Neuronal stem cell (in vitro differentiated cells): ENCODE measurements at regions not wholly inside any gene's neighbourhood (a gene's known extent, or its start where the extent isn't known, plus 50 kb on each side); places are given as distances from the start of the nearest gene placed in this dataset.

Experiments used
- DNase-seq: peaks from one replicate; pipeline ENCODE4 v3.0.0-alpha.2; 2013; ENCODE audit warnings: low spot score
- H2AFZ ChIP-seq: one replicate; pipeline ENCODE4 v1.6.1; 2013; ENCODE audit warnings: mild to moderate bottlenecking, low read length, inconsistent platforms
- H2AK5ac ChIP-seq: 2 replicates; pipeline ENCODE4 v1.6.1; 2013; ENCODE audit warnings: low read depth, mild to moderate bottlenecking, inconsistent platforms, low read length, moderate library complexity, mixed read lengths
- H2BK120ac ChIP-seq: 2 replicates; pipeline ENCODE4 v1.6.1; 2013; ENCODE audit warnings: low read depth, mild to moderate bottlenecking, inconsistent platforms, low read length, moderate library complexity, mixed read lengths
- H2BK12ac ChIP-seq: one replicate; pipeline ENCODE4 v1.6.1; 2013; ENCODE audit warnings: low read length, inconsistent platforms
- H2BK15ac ChIP-seq: 2 replicates; pipeline ENCODE4 v1.6.1; 2013; ENCODE audit warnings: mild to moderate bottlenecking, low read length, inconsistent platforms, mixed read lengths
- H2BK5ac ChIP-seq: one replicate; pipeline ENCODE4 v1.6.1; 2013; ENCODE audit warnings: inconsistent platforms, mild to moderate bottlenecking, low read length, moderate library complexity
- H3K14ac ChIP-seq: one replicate; pipeline ENCODE4 v1.6.1; 2013; ENCODE audit warnings: low read length, inconsistent platforms
- H3K18ac ChIP-seq: 2 replicates; pipeline ENCODE4 v1.6.1; 2013; ENCODE audit warnings: low read length, inconsistent platforms
- H3K23ac ChIP-seq: 2 replicates; pipeline ENCODE4 v1.6.1; 2013; ENCODE audit warnings: low read depth, mild to moderate bottlenecking, mixed read lengths, low read length, inconsistent platforms; ENCODE audit not compliant: poor library complexity
- H3K27ac ChIP-seq: replicated peaks from 3 replicates; pipeline ENCODE4 v1.5.1; 2013; ENCODE audit warnings: low read length, inconsistent platforms
- H3K27me3 ChIP-seq, 3 experiments: 2 replicates each; pipeline ENCODE4 v1.6.1; 2013; ENCODE audit warnings: low read length in 3 of 3, mild to moderate bottlenecking in 2 of 3, inconsistent platforms in 1 of 3, low read depth in 1 of 3, mixed read lengths in 1 of 3, moderate library complexity in 1 of 3; ENCODE audit not compliant: control insufficient read depth in 3 of 3, insufficient read depth in 3 of 3
- H3K36me3 ChIP-seq, 2 donors: replicated peaks in 1 of 2; 2 replicates each; pipeline ENCODE4 v1.6.1; 2013; ENCODE audit warnings: low read length in 2 of 2; ENCODE audit not compliant: control insufficient read depth in 2 of 2, insufficient read depth in 2 of 2
- H3K4ac ChIP-seq: 2 replicates; pipeline ENCODE4 v1.6.1; 2013; ENCODE audit warnings: inconsistent platforms, mild to moderate bottlenecking, low read length, moderate library complexity
- H3K4me1 ChIP-seq, 2 donors: 1 replicate in 1 of 2; 2 replicates in 1 of 2; pipeline ENCODE4 v1.6.1; 2013; ENCODE audit warnings: low read length in 2 of 2, low read depth in 1 of 2; ENCODE audit not compliant: control insufficient read depth in 2 of 2, insufficient read depth in 1 of 2
- H3K4me2 ChIP-seq: one replicate; pipeline ENCODE4 v1.6.1; 2013; ENCODE audit warnings: mild to moderate bottlenecking, low read length, inconsistent platforms; ENCODE audit not compliant: insufficient read depth, poor library complexity, severe bottlenecking
- H3K4me3 ChIP-seq, 2 donors: 2 replicates each; pipeline ENCODE4 v1.5.1; 2013; ENCODE audit warnings: low read length in 2 of 2, mild to moderate bottlenecking in 2 of 2, inconsistent platforms in 1 of 2, moderate library complexity in 1 of 2
- H3K79me1 ChIP-seq: one replicate; pipeline ENCODE4 v1.6.1; 2013; ENCODE audit warnings: low read depth, mild to moderate bottlenecking, inconsistent platforms, low read length, moderate library complexity
- H3K9ac ChIP-seq: one replicate; pipeline ENCODE4 v1.6.1; 2013; ENCODE audit warnings: mild to moderate bottlenecking, low read depth, low read length, inconsistent platforms; ENCODE audit not compliant: poor library complexity
- H3K9me3 ChIP-seq, 2 donors: replicated peaks in 1 of 2; 2 replicates each; pipeline versions ENCODE3 to v1.6.1; 2013; ENCODE audit warnings: low read length in 2 of 2, mild to moderate bottlenecking in 2 of 2, inconsistent platforms in 1 of 2, low read depth in 1 of 2, mixed read lengths in 1 of 2, moderate library complexity in 1 of 2; ENCODE audit not compliant: control insufficient read depth in 2 of 2, insufficient read depth in 1 of 2
- H4K8ac ChIP-seq: one replicate; pipeline ENCODE4 v1.6.1; 2013; ENCODE audit warnings: low read depth, mild to moderate bottlenecking, inconsistent platforms, low read length, moderate library complexity
- H4K91ac ChIP-seq: one replicate; pipeline ENCODE4 v1.6.1; 2013; ENCODE audit warnings: low read length, low read depth, mild to moderate bottlenecking, inconsistent platforms; ENCODE audit not compliant: poor library complexity
- WGBS, 2 donors: extraction: QIAGEN DNeasy Blood & Tissue Kit; methylation state at CpG; one replicate each; pipeline ENCODE4 v1.1.7; 2013; ENCODE audit warnings: missing lambda C conversion rate in 2 of 2, mixed read lengths in 1 of 2; ENCODE audit not compliant: insufficient read length in 2 of 2, insufficient replicate concordance in 1 of 2; ENCODE audit errors: extremely low coverage in 2 of 2; 5-methylcytosine and 5-hydroxymethylcytosine counted together

DNA sequence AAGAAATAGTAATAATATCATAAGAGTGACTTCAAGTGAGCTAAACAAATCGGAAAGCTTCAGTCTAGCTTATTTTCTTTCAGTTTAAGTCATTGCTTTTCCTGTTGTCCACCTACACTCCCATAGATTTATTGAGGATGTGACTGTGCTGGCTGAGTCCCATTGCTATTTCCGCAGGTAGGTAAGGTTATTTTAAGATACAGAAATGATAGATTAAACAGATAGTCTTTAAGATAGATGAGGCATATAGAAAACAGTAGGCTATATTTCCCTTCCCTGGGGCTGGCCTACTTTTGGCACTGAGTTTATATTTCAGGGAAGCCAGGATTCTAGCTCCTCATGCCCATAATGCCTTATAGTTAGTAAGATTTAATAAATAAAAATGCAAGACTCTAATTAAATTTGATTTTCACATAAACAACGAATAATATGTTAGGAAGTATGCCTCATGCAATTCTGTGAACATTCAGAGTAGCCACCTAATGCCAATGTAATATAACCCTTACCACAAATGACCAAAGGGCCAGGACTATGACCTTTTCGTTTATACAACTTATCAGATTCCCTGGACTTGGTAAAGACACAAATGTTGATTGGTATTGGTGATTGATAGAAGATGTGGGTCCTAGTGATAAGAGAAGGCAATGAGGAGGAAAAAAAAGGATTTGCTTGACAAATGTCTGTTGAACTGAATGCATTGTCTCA, 1079.3 kb downstream of the EPHA7 start:
- H2AFZ ChIP-seq: no peak overlapping the region
- H3K14ac ChIP-seq: no peak overlapping the region
- H2AK5ac ChIP-seq: no peak overlapping the region
- H3K23ac ChIP-seq: no peak overlapping the region
- no peak overlapping the region for H2BK5ac ChIP-seq
- no peaks in the 10 kb centered on the region for H3K4me1 ChIP-seq
- H2BK120ac ChIP-seq: no peak overlapping the region
- H3K4me2 ChIP-seq: no peak overlapping the region
- H3K36me3 ChIP-seq: no peaks in the 10 kb centered on the region
- no peaks in the 10 kb centered on the region for H3K79me1 ChIP-seq
- H4K8ac ChIP-seq: no peak overlapping the region
- no peak overlapping the region for H3K4me3 ChIP-seq
- no peaks in the 10 kb centered on the region for H3K9me3 ChIP-seq
- H3K9ac ChIP-seq: no peak overlapping the region
- H2BK15ac ChIP-seq: no peak overlapping the region
- H2BK12ac ChIP-seq: no peak overlapping the region
- no peak overlapping the region for H4K91ac ChIP-seq
- H3K27me3 ChIP-seq: no peaks in the 10 kb centered on the region
- no CpG with 5 or more reads among the region's 4 CpGs for WGBS, 2 donors
- DNase-seq: no peak
- H3K27ac ChIP-seq: no peak overlapping the region
- H3K4ac ChIP-seq: no peak overlapping the region
- no peak overlapping the region for H3K18ac ChIP-seq

- H3K4me2 ChIP-seq: no peak overlapping the region
- WGBS, 2 donors: no CpG with 5 or more reads among the region's 2 CpGs
- no peak for DNase-seq
- H2BK5ac ChIP-seq: no peak overlapping the region
- H3K4me1 ChIP-seq: no peaks in the 10 kb centered on the region
- H3K9ac ChIP-seq: no peak overlapping the region
- no peak overlapping the region for H3K23ac ChIP-seq
- H2AK5ac ChIP-seq: no peak overlapping the region
- H3K4ac ChIP-seq: no peak overlapping the region
- H4K8ac ChIP-seq: no peak overlapping the region
- no peaks in the 10 kb centered on the region for H3K9me3 ChIP-seq
- H3K27ac ChIP-seq: no peak overlapping the region
- H2AFZ ChIP-seq: no peak overlapping the region
- H3K18ac ChIP-seq: no peak overlapping the region
- no peaks in the 10 kb centered on the region for H3K36me3 ChIP-seq
- no peaks in the 10 kb centered on the region for H3K27me3 ChIP-seq
- H4K91ac ChIP-seq: no peak overlapping the region
- no peak overlapping the region for H2BK15ac ChIP-seq
- H2BK120ac ChIP-seq: no peak overlapping the region
- no peak overlapping the region for H2BK12ac ChIP-seq
- H3K14ac ChIP-seq: no peak overlapping the region
- no peaks in the 10 kb centered on the region for H3K79me1 ChIP-seq
- H3K4me3 ChIP-seq: no peak overlapping the region
These were observed 1081.8 kb downstream of the EPHA7 start for GRCh38 chr6:92337571-92337970.

DNA sequence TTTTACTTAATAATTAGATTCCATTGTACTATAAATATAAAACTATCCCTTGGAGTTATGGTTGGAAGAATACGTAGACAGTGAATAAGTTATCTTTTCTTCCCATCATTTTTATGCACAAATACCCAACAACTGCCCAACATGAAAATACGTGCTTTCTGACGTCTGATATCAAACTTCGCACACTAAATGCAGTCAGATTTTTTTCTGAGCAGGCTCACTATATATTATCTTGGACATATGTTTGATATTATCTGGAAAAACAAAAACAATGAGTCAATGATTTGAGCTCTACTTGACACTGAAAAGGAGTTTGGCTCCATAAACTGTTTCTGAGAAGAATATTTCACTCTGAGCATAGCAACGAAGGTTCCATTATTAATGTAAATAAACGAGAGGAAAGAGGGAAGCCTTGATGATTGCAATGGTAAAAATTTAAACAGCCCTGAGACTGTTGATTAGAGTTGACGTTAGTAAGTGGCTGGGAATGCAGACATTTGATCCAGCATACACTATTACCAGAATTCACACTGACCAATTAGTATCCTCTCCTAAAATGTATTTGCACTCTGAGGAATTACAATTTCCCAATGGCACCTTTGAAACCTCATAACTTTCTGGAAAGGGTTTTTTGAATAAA, 1090.0 kb downstream of the EPHA7 start:
- WGBS, 2 donors: no CpG with 5 or more reads among the region's 7 CpGs
- no peak overlapping the region for H2AFZ ChIP-seq
- H2AK5ac ChIP-seq: no peak overlapping the region
- H3K9me3 ChIP-seq: no peaks in the 10 kb centered on the region
- H3K4me1 ChIP-seq: no peaks in the 10 kb centered on the region
- no peak overlapping the region for H3K4me2 ChIP-seq
- H3K18ac ChIP-seq: no peak overlapping the region
- H3K79me1 ChIP-seq: no peaks in the 10 kb centered on the region
- no peak overlapping the region for H3K9ac ChIP-seq
- no peak overlapping the region for H4K91ac ChIP-seq
- DNase-seq: no peak
- no peak overlapping the region for H2BK12ac ChIP-seq
- H2BK15ac ChIP-seq: no peak overlapping the region
- no peak overlapping the region for H3K14ac ChIP-seq
- H3K36me3 ChIP-seq: no peaks in the 10 kb centered on the region
- H3K4ac ChIP-seq: no peak overlapping the region
- no peak overlapping the region for H4K8ac ChIP-seq
- H3K4me3 ChIP-seq: no peak overlapping the region
- no peak overlapping the region for H3K23ac ChIP-seq
- no peaks in the 10 kb centered on the region for H3K27me3 ChIP-seq
- H2BK5ac ChIP-seq: no peak overlapping the region
- H2BK120ac ChIP-seq: no peak overlapping the region
- no peak overlapping the region for H3K27ac ChIP-seq

DNA sequence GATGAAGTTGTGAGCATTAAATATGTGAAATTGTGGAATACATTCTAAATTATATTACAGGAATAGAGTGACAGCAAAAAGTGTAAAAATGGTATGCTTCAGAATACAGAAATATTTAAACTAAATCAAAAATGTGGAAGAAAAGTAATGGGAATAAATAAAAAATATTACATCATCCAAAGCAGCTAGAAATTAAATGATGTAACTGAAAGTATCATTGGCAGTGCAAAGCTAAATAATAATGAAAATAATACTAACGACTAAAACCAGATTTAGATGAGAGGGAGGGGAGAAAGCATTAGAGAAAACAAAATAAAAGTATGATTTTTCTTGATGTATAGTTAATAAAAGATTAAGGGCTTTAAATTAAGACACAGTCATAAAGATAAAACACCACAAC, 1104.0 kb downstream of the EPHA7 start:
- H4K8ac ChIP-seq: no peak overlapping the region
- no peaks in the 10 kb centered on the region for H3K36me3 ChIP-seq
- no peak overlapping the region for H4K91ac ChIP-seq
- no peak overlapping the region for H3K9ac ChIP-seq
- H3K23ac ChIP-seq: no peak overlapping the region
- H2BK120ac ChIP-seq: no peak overlapping the region
- H2AFZ ChIP-seq: no peak overlapping the region
- no peak for DNase-seq
- no peaks in the 10 kb centered on the region for H3K79me1 ChIP-seq
- no peak overlapping the region for H2AK5ac ChIP-seq
- H3K4ac ChIP-seq: no peak overlapping the region
- H3K18ac ChIP-seq: no peak overlapping the region
- no peaks in the 10 kb centered on the region for H3K27me3 ChIP-seq
- no peak overlapping the region for H3K27ac ChIP-seq
- H2BK12ac ChIP-seq: no peak overlapping the region
- no peak overlapping the region for H3K4me3 ChIP-seq
- no peak overlapping the region for H3K4me2 ChIP-seq
- no peak overlapping the region for H3K14ac ChIP-seq
- H2BK15ac ChIP-seq: no peak overlapping the region
- H2BK5ac ChIP-seq: no peak overlapping the region
- no CpG with 5 or more reads among the region's 1 CpG for WGBS, 2 donors
- no peaks in the 10 kb centered on the region for H3K4me1 ChIP-seq
- H3K9me3 ChIP-seq: no peaks in the 10 kb centered on the region
